HG03066 (cell line): ENCODE measurements at regions not wholly inside any gene's neighbourhood (a gene's known extent, or its start where the extent isn't known, plus 50 kb on each side); places are given as distances from the start of the nearest gene placed in this dataset.
A peak's percentile ranks its signal among the peaks of the same experiment; 100 is the strongest.

Experiments
- ATAC-seq: cut with Tn5 transposase; IDR thresholded peaks from one replicate; pipeline ENCODE4 v1.9.1; 2021; ENCODE audit warnings: low read depth; ENCODE audit not compliant: unreplicated experiment

- ATAC-seq: no peak
These were observed 340.7 kb upstream of the TRIB2 start for GRCh38 chr2:12376025-12376424.

- no peak for ATAC-seq
These were observed 337.6 kb upstream of the TRIB2 start for GRCh38 chr2:12379143-12379542.

GRCh38 chr2:12381543-12382325 lies 335.0 kb upstream of the TRIB2 start:
- no peak for ATAC-seq

DNA sequence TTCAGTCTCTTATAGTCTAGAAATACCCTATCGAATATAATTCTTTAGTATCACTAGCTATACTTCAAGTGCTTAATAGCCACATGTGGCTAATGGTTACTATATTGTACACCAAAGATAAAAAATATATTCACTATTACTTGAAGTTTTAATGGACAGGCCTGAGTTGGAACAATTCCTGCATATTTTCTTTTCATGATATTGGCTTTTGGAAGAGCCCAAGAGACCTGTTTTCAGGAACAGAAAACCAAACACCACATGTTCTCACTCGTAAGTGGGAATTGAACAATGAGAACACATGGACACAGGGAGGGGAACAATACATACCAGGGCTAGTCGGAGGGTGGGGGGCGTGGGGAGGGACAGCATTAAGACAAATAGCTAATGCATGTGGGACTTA lies 334.4 kb upstream of the TRIB2 start:
- no peak for ATAC-seq

DNA sequence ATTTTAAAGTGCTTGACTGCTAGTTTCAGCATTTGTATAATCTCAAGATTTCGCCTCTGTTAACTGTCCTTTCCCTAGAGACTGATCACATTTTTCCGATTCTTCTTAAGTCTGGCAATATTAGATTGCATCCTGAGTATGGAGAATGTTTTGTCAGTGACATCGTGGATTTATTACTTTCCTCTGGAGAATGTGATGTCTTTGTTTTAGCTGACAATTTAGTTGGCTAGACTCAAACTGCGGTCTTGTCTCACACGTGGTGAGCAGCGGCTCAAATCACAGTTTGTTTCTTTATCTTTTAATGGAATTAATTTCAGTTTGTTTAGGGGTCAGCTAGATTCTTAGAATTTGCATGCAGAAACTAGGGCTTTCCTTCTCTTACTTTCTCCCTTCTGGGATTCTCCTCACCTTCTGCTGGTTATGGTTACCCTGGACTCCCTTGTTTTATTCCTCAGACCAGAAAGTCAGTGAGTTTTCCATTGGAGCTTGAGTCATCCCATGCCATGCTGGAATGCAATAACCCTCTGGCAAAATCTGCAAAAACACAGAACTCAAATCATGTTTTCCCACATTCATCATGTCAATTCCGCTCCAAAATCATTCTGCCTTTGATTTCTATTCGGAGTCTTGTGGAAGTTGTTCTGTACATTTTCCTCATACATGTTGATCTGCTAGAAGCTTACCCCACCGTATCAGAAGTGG lies 327.2 kb upstream of the TRIB2 start:
- no peak for ATAC-seq

GRCh38 chr2:12391116-12391515 lies 325.6 kb upstream of the TRIB2 start:
- ATAC-seq: no peak

DNA sequence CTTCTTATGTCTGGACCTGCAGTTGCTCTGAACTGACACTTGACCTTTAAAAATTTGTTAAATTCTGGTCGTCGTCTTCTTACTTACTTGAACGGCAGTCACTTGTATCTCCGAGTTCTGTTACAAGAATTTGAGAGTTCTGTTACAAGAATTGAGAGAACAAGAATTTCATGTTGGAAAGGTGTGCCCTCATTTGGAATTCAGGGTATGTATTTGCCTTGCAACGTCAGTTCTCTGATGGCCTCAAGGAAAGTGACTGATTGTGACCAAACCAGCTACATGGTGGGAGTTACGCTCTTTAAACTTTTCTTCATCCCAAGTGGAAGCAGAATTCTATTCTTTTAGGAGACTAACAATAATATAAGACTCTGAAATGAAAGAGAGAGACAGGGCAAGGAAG lies 320.0 kb upstream of the TRIB2 start:
- no peak for ATAC-seq

DNA sequence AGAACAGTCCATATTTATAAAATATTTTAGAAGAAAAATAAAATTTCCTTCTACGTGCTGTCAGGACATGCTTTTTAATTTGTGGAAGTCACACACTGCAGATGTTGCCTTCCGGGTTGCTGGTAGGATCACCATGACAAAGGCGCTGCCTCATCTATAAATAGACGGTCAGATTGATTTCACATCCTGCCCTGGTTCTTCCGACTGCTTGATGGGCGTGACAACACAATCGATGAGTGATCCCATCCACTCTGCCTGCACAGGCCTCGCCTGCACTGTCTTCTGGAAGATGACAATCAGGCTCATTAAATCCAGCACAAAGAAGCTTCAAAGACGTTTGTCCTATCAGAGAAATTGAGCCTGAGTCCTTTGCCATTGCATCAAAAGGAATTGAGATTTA lies 318.9 kb upstream of the TRIB2 start:
- no peak for ATAC-seq

GRCh38 chr2:12399240-12399639 lies 317.5 kb upstream of the TRIB2 start:
- no peak for ATAC-seq

GRCh38 chr2:12400543-12400942 lies 316.2 kb upstream of the TRIB2 start:
- no peak for ATAC-seq

DNA sequence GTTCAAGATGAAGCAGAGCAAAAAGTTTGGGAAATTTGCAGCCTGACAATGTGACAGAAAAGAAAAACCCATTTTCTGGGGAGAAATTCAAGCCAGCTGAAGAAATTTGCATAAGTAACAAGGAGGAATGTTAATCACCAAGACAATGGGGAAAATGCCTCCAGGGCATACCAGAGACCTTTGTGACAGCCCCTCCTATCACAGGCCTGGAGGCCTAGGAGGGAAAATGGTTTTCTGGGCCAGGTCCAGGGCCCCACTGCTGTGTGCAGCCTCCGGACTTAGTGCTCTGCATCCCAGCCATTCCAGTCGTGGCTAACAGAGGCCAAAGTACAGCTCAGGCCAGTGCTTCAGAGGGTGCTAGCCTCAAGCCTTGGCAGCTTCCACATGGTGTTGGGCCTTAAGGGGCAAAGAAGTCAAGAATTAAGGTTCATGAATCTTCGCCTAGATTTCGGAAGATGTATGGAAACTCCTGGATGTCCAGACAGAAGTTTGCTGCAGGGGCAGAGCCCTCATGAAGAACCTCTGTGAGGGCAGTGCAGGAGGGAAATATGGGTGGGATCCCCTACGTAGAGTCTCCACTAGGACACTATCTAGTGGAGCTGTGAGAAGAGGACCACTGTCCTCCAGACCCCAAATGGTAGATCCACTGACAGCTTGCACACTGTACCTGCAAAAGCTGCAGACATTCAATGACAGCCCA lies 314.1 kb upstream of the TRIB2 start:
- no peak for ATAC-seq

DNA sequence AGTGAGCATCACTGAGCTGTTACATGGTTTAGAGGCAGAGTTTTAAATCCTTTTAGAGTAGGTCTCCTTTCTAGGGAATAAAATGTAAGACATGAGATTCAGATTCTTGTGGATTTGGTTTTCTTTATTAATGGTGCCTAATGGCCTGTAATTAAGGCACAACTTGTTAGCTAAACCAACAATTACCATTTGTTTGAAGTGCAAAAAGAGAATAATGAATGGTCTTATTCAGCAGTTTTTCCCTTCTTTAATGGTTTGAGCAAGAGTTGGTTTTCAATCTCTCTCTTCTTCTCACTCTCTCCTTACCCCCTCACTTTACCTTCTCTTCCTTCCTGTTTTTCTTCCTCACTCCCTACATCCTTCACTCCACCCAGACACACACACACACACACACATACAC lies 312.2 kb upstream of the TRIB2 start:
- no peak for ATAC-seq

DNA sequence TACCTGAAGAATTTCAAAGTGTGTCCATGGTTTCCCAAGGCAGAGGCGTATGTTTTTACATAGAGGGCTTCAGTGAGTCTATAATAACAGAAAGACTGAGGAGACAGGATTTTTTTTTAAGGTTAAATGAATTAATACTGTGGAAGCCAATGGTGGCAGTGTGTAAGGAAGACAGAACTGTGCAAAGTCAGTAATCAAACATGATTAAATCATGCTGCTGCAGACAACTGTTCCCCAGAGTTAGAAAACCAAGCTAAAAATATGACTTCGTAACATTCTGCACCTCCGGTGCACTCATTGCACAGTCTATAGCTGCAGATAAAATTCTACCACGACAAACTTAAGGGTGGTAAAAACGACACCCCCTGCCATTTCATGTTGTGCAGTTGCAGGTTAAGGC lies 309.6 kb upstream of the TRIB2 start:
- ATAC-seq: no peak

DNA sequence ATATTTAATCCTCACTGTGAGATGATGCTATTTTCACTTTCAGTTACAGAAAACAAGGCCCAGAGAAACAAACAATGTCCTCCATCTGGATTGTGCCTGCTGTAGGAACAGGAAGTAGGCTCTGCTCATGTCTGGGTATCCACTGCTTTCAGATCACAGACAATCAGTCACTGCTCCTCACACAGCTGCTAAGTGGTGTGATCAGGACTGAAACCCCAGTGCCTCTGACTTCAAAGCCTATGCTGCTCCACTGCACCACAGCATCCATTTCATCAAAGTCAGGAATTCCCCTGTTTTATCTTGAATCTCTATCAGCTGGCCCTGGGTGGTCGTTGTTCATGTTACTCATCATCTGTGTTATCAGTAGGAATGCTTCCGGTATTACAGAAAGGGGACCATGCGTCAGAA lies 303.8 kb upstream of the TRIB2 start:
- ATAC-seq: peak; percentile 94

DNA sequence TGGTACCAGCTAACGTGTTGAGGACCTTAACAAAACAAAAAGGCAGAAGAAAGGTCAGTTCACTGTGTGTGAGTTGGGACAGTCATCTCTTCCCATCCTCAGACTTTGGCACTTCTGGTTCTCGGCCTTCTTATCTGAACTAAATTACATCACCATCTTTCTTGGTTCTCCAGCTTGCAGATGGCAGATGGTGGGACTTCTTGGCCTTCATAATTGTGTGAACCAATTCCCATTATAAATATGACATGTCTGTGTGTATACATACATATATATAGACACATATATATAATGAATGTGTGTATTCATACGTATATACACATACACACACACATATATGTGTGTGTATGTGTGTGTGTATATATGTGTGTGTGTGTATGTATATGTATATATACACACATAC lies 301.2 kb upstream of the TRIB2 start:
- ATAC-seq: no peak

DNA sequence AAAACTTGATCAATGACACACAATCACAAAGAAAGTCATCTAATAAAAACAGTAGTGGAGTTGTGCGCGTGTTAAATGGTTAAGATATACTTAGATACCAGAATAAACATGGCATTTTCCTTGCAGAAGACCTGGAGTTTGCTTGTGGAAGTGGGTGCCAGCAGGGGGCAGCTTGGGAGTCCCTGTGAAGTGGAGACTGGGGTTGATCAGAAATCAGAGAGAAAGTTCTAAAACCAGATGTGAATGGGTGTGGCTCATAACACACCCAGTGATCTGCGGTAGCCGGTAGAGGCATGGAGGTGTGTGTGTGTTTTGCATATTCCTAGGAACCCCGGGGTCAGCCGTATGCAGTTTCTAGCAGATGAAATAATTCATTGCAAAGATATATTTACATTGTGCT lies 300.1 kb upstream of the TRIB2 start:
- no peak for ATAC-seq

- ATAC-seq: no peak
These were observed 298.9 kb upstream of the TRIB2 start for GRCh38 chr2:12417786-12418185.

DNA sequence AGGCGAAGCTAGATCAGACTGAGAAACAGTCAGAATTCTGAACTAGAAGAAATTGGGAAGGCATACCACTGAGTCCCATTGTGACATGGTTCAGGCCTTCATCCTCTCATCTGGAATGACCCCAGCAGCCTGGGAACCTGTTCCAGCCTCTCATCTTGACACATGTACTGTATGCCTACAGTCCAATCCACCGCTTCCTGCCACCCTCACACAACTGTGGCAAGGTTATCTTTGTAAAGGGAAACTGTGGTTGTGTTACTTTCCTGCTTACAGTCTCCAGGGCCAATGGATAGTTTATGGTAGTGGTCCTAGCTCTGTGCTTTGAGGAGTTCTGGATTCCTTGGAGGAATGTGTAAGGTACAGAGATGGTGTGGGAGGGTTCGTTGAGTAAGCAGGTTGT lies 296.9 kb upstream of the TRIB2 start:
- no peak for ATAC-seq

- no peak for ATAC-seq
These were observed 295.7 kb upstream of the TRIB2 start for GRCh38 chr2:12421046-12421445.

GRCh38 chr2:12424219-12424618 lies 292.5 kb upstream of the TRIB2 start:
- ATAC-seq: no peak

DNA sequence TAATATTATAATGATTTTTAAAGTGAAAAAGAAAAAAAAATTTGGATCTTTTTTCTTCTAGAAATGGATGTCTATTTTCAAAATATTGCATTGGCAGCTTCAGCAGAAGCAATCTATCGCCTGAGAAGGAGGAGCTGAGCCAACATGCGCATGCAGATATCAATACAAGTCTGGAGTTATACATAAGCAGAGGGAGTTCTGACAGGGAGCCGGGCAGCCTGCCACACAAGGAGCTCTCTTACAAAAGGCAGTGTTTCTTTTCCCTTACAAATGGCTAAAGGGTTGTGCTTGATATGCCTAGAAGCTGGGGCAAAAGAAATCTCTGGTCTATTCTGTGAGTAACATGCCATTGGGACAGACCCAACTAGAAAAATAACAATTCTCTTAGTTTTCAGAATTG lies 291.9 kb upstream of the TRIB2 start:
- ATAC-seq: no peak

DNA sequence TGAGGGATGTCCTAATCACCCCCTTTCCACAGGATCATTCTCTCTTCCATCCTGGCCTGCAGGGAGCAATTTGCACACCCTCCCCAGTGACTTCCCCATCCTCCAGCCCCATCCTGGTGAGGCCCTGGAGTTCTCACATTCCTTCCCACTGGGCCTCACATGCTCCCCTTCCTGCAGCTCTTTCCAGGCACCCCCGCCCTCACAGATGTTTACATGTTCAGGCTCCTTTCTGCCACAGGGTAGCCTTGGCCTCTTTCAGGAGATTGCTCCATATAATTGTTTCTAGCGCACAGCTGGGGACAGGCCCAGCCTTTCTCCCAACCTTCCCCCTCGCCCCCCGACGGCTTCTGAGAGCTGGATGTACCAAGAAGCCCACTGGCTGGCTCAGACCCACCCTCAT lies 288.4 kb upstream of the TRIB2 start:
- no peak for ATAC-seq
